ENCODE measurements at regions not wholly inside any gene's neighbourhood (a gene's known extent, or its start where the extent isn't known, plus 50 kb on each side); places are given as distances from the start of the nearest gene placed in this dataset.
"Not testable (repeated sequence)": the region's sequence is repeated elsewhere in the genome, so short reads cannot be mapped to it uniquely, and the experiment has no call there.

- H3K9me3 Mint-ChIP-seq: no peaks in the 10 kb centered on the region
- H3K27ac Mint-ChIP-seq: no peak overlapping the region
- H3K27me3 Mint-ChIP-seq: no peaks in the 10 kb centered on the region
- H3K4me3 Mint-ChIP-seq: no peak overlapping the region
- no peaks in the 10 kb centered on the region for H3K4me1 Mint-ChIP-seq
- no peak for ATAC-seq (replicated peaks)
- H3K36me3 Mint-ChIP-seq (ENCODE audit: low read depth): no peaks in the 10 kb centered on the region
These were observed 199.8 kb downstream of the LRRC70 start for GRCh38 chr5:62778316-62779009.

- not testable (repeated sequence) for H3K36me3 Mint-ChIP-seq (ENCODE audit: low read depth); ATAC-seq (replicated peaks)
These were observed 198.5 kb downstream of the LRRC70 start for GRCh38 chr5:62777081-62777480.

GRCh38 chr5:62776592-62776991, 198.0 kb downstream of the LRRC70 start:
- H3K36me3 Mint-ChIP-seq (ENCODE audit: low read depth); H3K27me3 Mint-ChIP-seq; H3K4me3 Mint-ChIP-seq; H3K4me1 Mint-ChIP-seq; H3K27ac Mint-ChIP-seq; H3K9me3 Mint-ChIP-seq; ATAC-seq (replicated peaks): not testable (repeated sequence)

More at GRCh38 chr5:62777081-62777480, 198.5 kb downstream of the LRRC70 start:
- H3K4me3 Mint-ChIP-seq, H3K9me3 Mint-ChIP-seq, H3K27ac Mint-ChIP-seq, H3K27me3 Mint-ChIP-seq, H3K4me1 Mint-ChIP-seq: not testable (repeated sequence)

GRCh38 chr5:62773460-62773859, 194.8 kb downstream of the LRRC70 start:
- no peaks in the 10 kb centered on the region for H3K4me1 Mint-ChIP-seq
- no peaks in the 10 kb centered on the region for H3K9me3 Mint-ChIP-seq
- H3K36me3 Mint-ChIP-seq (ENCODE audit: low read depth): no peaks in the 10 kb centered on the region
- no peak for ATAC-seq (replicated peaks)
- no peaks in the 10 kb centered on the region for H3K27me3 Mint-ChIP-seq
- H3K27ac Mint-ChIP-seq: no peak overlapping the region
- H3K4me3 Mint-ChIP-seq: no peak overlapping the region

- H3K4me3 Mint-ChIP-seq: no peak overlapping the region
- H3K27ac Mint-ChIP-seq: no peak overlapping the region
- peaks cover 3% of the 10 kb centered on the region for H3K27me3 Mint-ChIP-seq
- H3K4me1 Mint-ChIP-seq: no peaks in the 10 kb centered on the region
- H3K9me3 Mint-ChIP-seq: no peaks in the 10 kb centered on the region
- no peaks in the 10 kb centered on the region for H3K36me3 Mint-ChIP-seq (ENCODE audit: low read depth)
- ATAC-seq (replicated peaks): no peak
These were observed 192.7 kb downstream of the LRRC70 start for GRCh38 chr5:62771341-62771740.

GRCh38 chr5:62767650-62768049, 189.0 kb downstream of the LRRC70 start:
- no peak for ATAC-seq (replicated peaks)
- Mint-ChIP-seq H3K27me3 (peaks cover 3% of the 10 kb centered on the region), H3K9me3 (no peaks in the 10 kb centered on the region)

GRCh38 chr5:62767077-62767476, 188.5 kb downstream of the LRRC70 start:
- no peaks in the 10 kb centered on the region for H3K36me3 Mint-ChIP-seq (ENCODE audit: low read depth)
- H3K9me3 Mint-ChIP-seq: no peaks in the 10 kb centered on the region
- no peak overlapping the region for H3K4me3 Mint-ChIP-seq
- no peak for ATAC-seq (replicated peaks)
- no peaks in the 10 kb centered on the region for H3K4me1 Mint-ChIP-seq
- H3K27me3 Mint-ChIP-seq: peaks cover 3% of the 10 kb centered on the region
- H3K27ac Mint-ChIP-seq: no peak overlapping the region

More at GRCh38 chr5:62767650-62768049, 189.0 kb downstream of the LRRC70 start:
- Mint-ChIP-seq H3K36me3 (ENCODE audit: low read depth) (no peaks in the 10 kb centered on the region), H3K27ac (no peak overlapping the region), H3K4me1 (no peaks in the 10 kb centered on the region), H3K4me3 (no peak overlapping the region)

GRCh38 chr5:62762503-62762902, 183.9 kb downstream of the LRRC70 start:
- Mint-ChIP-seq H3K27ac (no peak overlapping the region), H3K27me3 (no peaks in the 10 kb centered on the region), H3K36me3 (ENCODE audit: low read depth) (no peaks in the 10 kb centered on the region), H3K9me3 (no peaks in the 10 kb centered on the region), H3K4me3 (no peak overlapping the region), H3K4me1 (no peaks in the 10 kb centered on the region)
- ATAC-seq (replicated peaks): no peak

GRCh38 chr5:62757686-62758085, 179.1 kb downstream of the LRRC70 start:
- H3K27me3 Mint-ChIP-seq; H3K9me3 Mint-ChIP-seq; H3K4me1 Mint-ChIP-seq; ATAC-seq (replicated peaks); H3K36me3 Mint-ChIP-seq (ENCODE audit: low read depth); H3K27ac Mint-ChIP-seq; H3K4me3 Mint-ChIP-seq: not testable (repeated sequence)

GRCh38 chr5:62752998-62753367, 174.4 kb downstream of the LRRC70 start:
- not testable (repeated sequence) for H3K27me3 Mint-ChIP-seq; ATAC-seq (replicated peaks); H3K27ac Mint-ChIP-seq; H3K36me3 Mint-ChIP-seq (ENCODE audit: low read depth); H3K9me3 Mint-ChIP-seq; H3K4me3 Mint-ChIP-seq; H3K4me1 Mint-ChIP-seq

GRCh38 chr5:62752056-62752997, 173.7 kb downstream of the LRRC70 start:
- not testable (repeated sequence) for H3K9me3 Mint-ChIP-seq; H3K4me1 Mint-ChIP-seq; H3K27ac Mint-ChIP-seq; H3K4me3 Mint-ChIP-seq; H3K36me3 Mint-ChIP-seq (ENCODE audit: low read depth); H3K27me3 Mint-ChIP-seq; ATAC-seq (replicated peaks)

- Mint-ChIP-seq H3K27me3 (peaks cover 8% of the 10 kb centered on the region), H3K36me3 (ENCODE audit: low read depth) (no peaks in the 10 kb centered on the region), H3K4me1 (no peaks in the 10 kb centered on the region), H3K4me3 (no peak overlapping the region), H3K9me3 (no peaks in the 10 kb centered on the region), H3K27ac (no peak overlapping the region)
- ATAC-seq (replicated peaks): no peak
These were observed 163.6 kb downstream of the LRRC70 start for GRCh38 chr5:62742207-62742606.

GRCh38 chr5:62741761-62742160, 163.1 kb downstream of the LRRC70 start:
- H3K36me3 Mint-ChIP-seq (ENCODE audit: low read depth): no peaks in the 10 kb centered on the region
- H3K9me3 Mint-ChIP-seq: no peaks in the 10 kb centered on the region
- no peaks in the 10 kb centered on the region for H3K4me1 Mint-ChIP-seq
- no peak overlapping the region for H3K4me3 Mint-ChIP-seq
- H3K27me3 Mint-ChIP-seq: peaks cover 8% of the 10 kb centered on the region
- ATAC-seq (replicated peaks): no peak
- H3K27ac Mint-ChIP-seq: no peak overlapping the region

- no peak overlapping the region for H3K4me3 Mint-ChIP-seq
- no peak for ATAC-seq (replicated peaks)
- no peak overlapping the region for H3K27ac Mint-ChIP-seq
- no peaks in the 10 kb centered on the region for H3K36me3 Mint-ChIP-seq (ENCODE audit: low read depth)
- H3K27me3 Mint-ChIP-seq: peaks cover 8% of the 10 kb centered on the region
- H3K4me1 Mint-ChIP-seq: no peaks in the 10 kb centered on the region
- H3K9me3 Mint-ChIP-seq: peaks cover 4% of the 10 kb centered on the region
These were observed 159.1 kb downstream of the LRRC70 start for GRCh38 chr5:62737766-62738165.

- peaks cover 4% of the 10 kb centered on the region for H3K27me3 Mint-ChIP-seq
- peaks cover 4% of the 10 kb centered on the region for H3K4me1 Mint-ChIP-seq
- no peaks in the 10 kb centered on the region for H3K36me3 Mint-ChIP-seq (ENCODE audit: low read depth)
- no peak overlapping the region for H3K27ac Mint-ChIP-seq
- no peak overlapping the region for H3K4me3 Mint-ChIP-seq
- ATAC-seq (replicated peaks): no peak
- peaks cover 4% of the 10 kb centered on the region for H3K9me3 Mint-ChIP-seq
These were observed 154.1 kb downstream of the LRRC70 start for GRCh38 chr5:62732677-62733121.

All from activated T-helper 17 cell treated with anti-CD3 and anti-CD28 coated beads, Interleukin-2, amount 50 U/mL, for 72 hours (primary cell).